ENCODE measurements at regions not wholly inside any gene's neighbourhood (a gene's known extent, or its start where the extent isn't known, plus 50 kb on each side); places are given as distances from the start of the nearest gene placed in this dataset.

GRCh38 chr18:67731851-67732250, 215.3 kb upstream of the DSEL start:
- Histone ChIP-seq H3K9me3 (no peaks in the 10 kb centered on the region), H3K27ac (no peak overlapping the region), H3K4me3 (no peak overlapping the region), H3K36me3 (no peaks in the 10 kb centered on the region), H3K4me1 (no peaks in the 10 kb centered on the region), H3K27me3 (no peaks in the 10 kb centered on the region)
- TF ChIP-seq POLR2A (IDR thresholded peaks at IDR 0.05): no peak
- TF ChIP-seq CTCF (IDR thresholded peaks at IDR 0.05): no peak
- no peak for DNase-seq

- Histone ChIP-seq H3K27ac (no peak overlapping the region), H3K4me1 (no peaks in the 10 kb centered on the region), H3K9me3 (no peaks in the 10 kb centered on the region), H3K36me3 (no peaks in the 10 kb centered on the region), H3K4me3 (no peak overlapping the region), H3K27me3 (no peaks in the 10 kb centered on the region)
- DNase-seq: no peak
- no peak for TF ChIP-seq CTCF (IDR thresholded peaks at IDR 0.05)
- TF ChIP-seq POLR2A (IDR thresholded peaks at IDR 0.05): no peak
Measured at GRCh38 chr18:67730886-67731285, 214.4 kb upstream of the DSEL start.

DNA sequence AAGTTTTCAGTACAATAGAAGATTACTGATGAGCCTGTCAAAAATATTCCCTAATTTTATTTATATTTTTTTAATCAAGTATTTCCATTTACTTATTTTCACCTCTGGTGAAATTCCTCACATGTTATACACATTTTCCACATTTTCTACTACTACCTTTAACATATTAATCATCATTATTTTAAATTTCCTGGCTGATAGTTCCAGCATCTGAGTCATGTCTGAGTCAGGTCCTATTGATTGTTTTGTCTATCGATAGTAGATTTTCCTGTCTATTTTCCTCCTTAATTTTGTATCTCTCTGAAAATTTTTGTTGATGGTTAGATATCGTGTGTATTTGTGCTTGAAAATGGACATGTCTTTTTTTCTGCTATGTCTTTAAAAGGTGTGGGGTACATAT, 211.8 kb upstream of the DSEL start:
- no peaks in the 10 kb centered on the region for H3K36me3 ChIP-seq
- H3K9me3 ChIP-seq: no peaks in the 10 kb centered on the region
- H3K27me3 ChIP-seq: no peaks in the 10 kb centered on the region
- no peak overlapping the region for H3K27ac ChIP-seq
- TF ChIP-seq CTCF (IDR thresholded peaks at IDR 0.05) (no peak), POLR2A (IDR thresholded peaks at IDR 0.05) (no peak)
- no peak overlapping the region for H3K4me3 ChIP-seq
- no peak for DNase-seq
- no peaks in the 10 kb centered on the region for H3K4me1 ChIP-seq

GRCh38 chr18:67726882-67727281, 210.4 kb upstream of the DSEL start:
- no peaks in the 10 kb centered on the region for H3K9me3 ChIP-seq
- H3K27me3 ChIP-seq: no peaks in the 10 kb centered on the region
- TF ChIP-seq POLR2A (IDR thresholded peaks at IDR 0.05): no peak
- TF ChIP-seq CTCF (IDR thresholded peaks at IDR 0.05): no peak
- no peak overlapping the region for H3K27ac ChIP-seq
- no peaks in the 10 kb centered on the region for H3K4me1 ChIP-seq
- DNase-seq: no peak
- H3K4me3 ChIP-seq: no peak overlapping the region
- H3K36me3 ChIP-seq: no peaks in the 10 kb centered on the region

DNA sequence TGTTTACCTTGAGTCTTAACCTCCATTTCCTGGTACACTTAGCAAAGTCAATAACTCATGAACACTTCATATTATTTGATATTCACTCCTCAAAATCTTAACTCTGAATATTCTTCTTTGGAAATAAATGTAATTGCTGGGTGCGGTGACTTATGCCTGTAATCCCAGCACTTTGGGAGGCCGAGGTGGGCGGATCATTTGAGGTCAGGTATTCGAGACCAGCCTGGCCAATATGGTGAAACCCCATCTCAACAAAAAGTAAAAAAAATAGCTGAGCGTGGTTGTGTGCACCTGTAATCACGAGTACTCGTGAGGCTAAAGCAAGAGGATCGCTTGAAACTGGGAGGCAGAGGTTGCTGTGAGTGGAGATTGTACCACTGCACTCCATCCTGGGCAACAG, 201.3 kb upstream of the DSEL start:
- TF ChIP-seq POLR2A (IDR thresholded peaks at IDR 0.05): no peak
- no peak for TF ChIP-seq CTCF (IDR thresholded peaks at IDR 0.05)
- DNase-seq: no peak
- Histone ChIP-seq H3K4me1 (no peaks in the 10 kb centered on the region), H3K36me3 (no peaks in the 10 kb centered on the region), H3K27ac (no peak overlapping the region), H3K4me3 (no peak overlapping the region), H3K27me3 (no peaks in the 10 kb centered on the region), H3K9me3 (no peaks in the 10 kb centered on the region)

- Histone ChIP-seq H3K27ac (no peak overlapping the region), H3K36me3 (no peaks in the 10 kb centered on the region), H3K9me3 (no peaks in the 10 kb centered on the region), H3K4me3 (no peak overlapping the region), H3K4me1 (no peaks in the 10 kb centered on the region), H3K27me3 (no peaks in the 10 kb centered on the region)
- DNase-seq: no peak
- TF ChIP-seq POLR2A (IDR thresholded peaks at IDR 0.05) (no peak), CTCF (IDR thresholded peaks at IDR 0.05) (no peak)
Measured at GRCh38 chr18:67715567-67715966, 199.0 kb upstream of the DSEL start.

All from Peyer's patch (tissue), 4 donors.